H1 (cell line): ENCODE measurements at regions not wholly inside any gene's neighbourhood (a gene's known extent, or its start where the extent isn't known, plus 50 kb on each side); places are given as distances from the start of the nearest gene placed in this dataset.

ENCODE experiments used
- CTCF ChIA-PET: fragments of 300-600 bp; sonication (Branson Sonifier 250); formaldehyde crosslinking; loops from one replicate; lab custom pipeline; 2021; ENCODE audit not compliant: partially characterized antibody; lab: Charles Lee
- POLR2A ChIA-PET: fragments of 300-600 bp; sonication (Branson Sonifier 250); formaldehyde crosslinking; loops from one replicate; lab custom pipeline; 2021; ENCODE audit warnings: inconsistent platforms; ENCODE audit not compliant: partially characterized antibody; lab: Charles Lee
- DNase-seq, 2 experiments: peaks; one replicate each; pipeline versions ENCODE4 v3.0.0 to v3.0.0-alpha.2; 2010 to 2022; ENCODE audit warnings: low spot score in 2 of 2, low read depth in 1 of 2, mixed read lengths in 1 of 2
- FAIRE-seq: peaks from 2 replicates; lab custom pipeline; 2011; peaks lifted over from hg19 to GRCh38; lab: Jason Lieb, UNC
- H2AFZ ChIP-seq: 2 replicates; pipeline ENCODE4 v1.8.1; 2012; ENCODE audit warnings: low read length, inconsistent platforms
- H2AK5ac ChIP-seq: 2 replicates; pipeline ENCODE4 v1.6.1; 2013; ENCODE audit warnings: low read depth, low read length
- H2BK120ac ChIP-seq: replicated peaks from 2 replicates; pipeline ENCODE3; 2013; ENCODE audit warnings: low read depth, low read length, inconsistent platforms
- H2BK12ac ChIP-seq: 2 replicates; pipeline ENCODE4 v1.6.1; 2013; ENCODE audit warnings: low read depth, low read length
- H2BK15ac ChIP-seq: 2 replicates; pipeline ENCODE4 v1.6.1; 2013; ENCODE audit warnings: low read length
- H2BK20ac ChIP-seq: 2 replicates; pipeline ENCODE4 v1.6.1; 2013; ENCODE audit warnings: low read length
- H2BK5ac ChIP-seq: 2 replicates; pipeline ENCODE4 v1.6.1; 2013; ENCODE audit warnings: low read depth, low read length
- H3K14ac ChIP-seq: 2 replicates; pipeline ENCODE4 v1.6.1; 2013; ENCODE audit warnings: inconsistent platforms; ENCODE audit not compliant: insufficient read length
- H3K18ac ChIP-seq: 2 replicates; pipeline ENCODE4 v1.6.1; 2013; ENCODE audit warnings: low read length; ENCODE audit errors: extremely low read depth
- H3K23ac ChIP-seq: 2 replicates; pipeline ENCODE4 v1.6.1; 2013; ENCODE audit warnings: inconsistent platforms; ENCODE audit not compliant: insufficient read length
- H3K23me2 ChIP-seq: 2 replicates; pipeline ENCODE4 v1.6.1; 2013; ENCODE audit warnings: low read depth, low read length
- H3K27ac ChIP-seq: 2 replicates; pipeline ENCODE4 v1.6.1; 2011; ENCODE audit warnings: low read depth, low read length, inconsistent platforms
- H3K27me3 ChIP-seq, 4 experiments: replicated peaks in 1 of 4; 1 replicate in 1 of 4; 2 replicates in 3 of 4; pipeline versions ENCODE4 v1.6.1 to v1.8.1; 2011 to 2013; ENCODE audit warnings: low read length in 3 of 4, mild to moderate bottlenecking in 3 of 4, inconsistent platforms in 2 of 4, mixed read lengths in 2 of 4, moderate library complexity in 1 of 4; ENCODE audit not compliant: control insufficient read depth in 3 of 4, insufficient read depth in 3 of 4; ENCODE audit errors: extremely low read depth in 1 of 4
- H3K36me3 ChIP-seq, 4 experiments: 2 replicates each; pipeline versions ENCODE4 v1.6.1 to v1.8.1; 2011 to 2013; ENCODE audit warnings: mild to moderate bottlenecking in 4 of 4, low read length in 3 of 4, moderate library complexity in 2 of 4, control low read depth in 1 of 4, inconsistent platforms in 1 of 4; ENCODE audit not compliant: insufficient read depth in 4 of 4, control insufficient read depth in 2 of 4
- H3K4ac ChIP-seq: replicated peaks from 2 replicates; pipeline ENCODE3; 2013; ENCODE audit warnings: low read length, low read depth, mixed read lengths, inconsistent platforms; ENCODE audit not compliant: insufficient read length
- H3K4me1 ChIP-seq, 4 experiments: replicated peaks in 1 of 4; 1 replicate in 1 of 4; 2 replicates in 3 of 4; pipeline versions ENCODE4 v1.6.1 to v1.8.1; 2011 to 2013; ENCODE audit warnings: low read length in 3 of 4, inconsistent platforms in 2 of 4, mixed read lengths in 1 of 4; ENCODE audit not compliant: insufficient read depth in 4 of 4, control insufficient read depth in 3 of 4
- H3K4me2 ChIP-seq, 2 experiments: 2 replicates each; pipeline versions ENCODE4 v1.6.1 to v1.8.1; 2011 to 2013; ENCODE audit warnings: low read depth in 2 of 2, low read length in 2 of 2, control low read depth in 1 of 2, inconsistent platforms in 1 of 2, mild to moderate bottlenecking in 1 of 2; ENCODE audit not compliant: insufficient read depth in 1 of 2
- H3K4me3 ChIP-seq, 4 experiments: fragments of 200-600, 300-600 bp in 1 of 4; sonication (generic), shearing (Covaris generic), sonication (Bioruptor Twin) in 1 of 4; 2 replicates each; pipeline versions ENCODE4 v1.5.1 to v1.8.1; 2011 to 2016; ENCODE audit warnings: low read length in 4 of 4, low read depth in 3 of 4, control low read depth in 2 of 4, inconsistent platforms in 2 of 4, mild to moderate bottlenecking in 2 of 4, mixed read lengths in 1 of 4, moderate library complexity in 1 of 4; ENCODE audit not compliant: insufficient read depth in 2 of 4; ENCODE audit errors: extremely low read depth in 1 of 4
- H3K56ac ChIP-seq: replicated peaks from 2 replicates; pipeline ENCODE3; 2013; ENCODE audit warnings: low read depth, mild to moderate bottlenecking, mixed read lengths, low read length, inconsistent platforms; ENCODE audit not compliant: insufficient read length
- H3K79me1 ChIP-seq: 2 replicates; pipeline ENCODE4 v1.6.1; 2013; ENCODE audit warnings: low read depth, low read length, control low read depth
- H3K79me2 ChIP-seq, 2 experiments: 2 replicates each; pipeline versions ENCODE4 v1.6.1 to v1.8.1; 2012 to 2013; ENCODE audit warnings: low read length in 2 of 2, mild to moderate bottlenecking in 2 of 2, inconsistent platforms in 1 of 2; ENCODE audit not compliant: insufficient read depth in 2 of 2, control insufficient read depth in 1 of 2
- H3K9ac ChIP-seq, 4 experiments: replicated peaks in 1 of 4; 1 replicate in 1 of 4; 2 replicates in 3 of 4; pipeline versions ENCODE4 v1.6.1 to v1.8.1; 2011 to 2013; ENCODE audit warnings: low read depth in 3 of 4, low read length in 3 of 4, control low read depth in 2 of 4, mild to moderate bottlenecking in 2 of 4, moderate library complexity in 2 of 4, inconsistent platforms in 1 of 4; ENCODE audit errors: extremely low read depth in 1 of 4
- H3K9me3 ChIP-seq, 2 experiments: 2 replicates each; pipeline versions ENCODE4 v1.6.1 to v1.8.1; 2012 to 2013; ENCODE audit warnings: mild to moderate bottlenecking in 2 of 2, moderate library complexity in 2 of 2, control low read depth in 1 of 2, inconsistent platforms in 1 of 2, low read depth in 1 of 2, low read length in 1 of 2, mixed read lengths in 1 of 2; ENCODE audit not compliant: insufficient read depth in 2 of 2
- H4K20me1 ChIP-seq, 2 experiments: replicated peaks in 1 of 2; 2 replicates each; pipeline versions ENCODE3 to v1.8.1; 2011 to 2013; ENCODE audit warnings: inconsistent platforms in 2 of 2, low read length in 2 of 2, mild to moderate bottlenecking in 1 of 2; ENCODE audit not compliant: insufficient read depth in 2 of 2, control insufficient read depth in 1 of 2
- H4K5ac ChIP-seq: 2 replicates; pipeline ENCODE4 v1.6.1; 2013; ENCODE audit warnings: low read length, low read depth, mixed read lengths, inconsistent platforms; ENCODE audit not compliant: insufficient read length
- H4K8ac ChIP-seq: 2 replicates; pipeline ENCODE4 v1.8.0; 2013; ENCODE audit warnings: mild to moderate bottlenecking, moderate library complexity, low read length, inconsistent platforms; ENCODE audit not compliant: insufficient read depth; ENCODE audit errors: extremely low read depth
- H4K91ac ChIP-seq: replicated peaks from 2 replicates; pipeline ENCODE3; 2013; ENCODE audit warnings: low read length, mixed read lengths, inconsistent platforms; ENCODE audit not compliant: insufficient read length
- CTBP2 ChIP-seq: IDR thresholded peaks from 2 replicates; pipeline ENCODE4 v1.7.0; 2011; ENCODE audit warnings: borderline replicate concordance, mild to moderate bottlenecking, moderate library complexity, mixed read lengths, low read length; ENCODE audit not compliant: insufficient read depth, insufficient read length
- KDM4A ChIP-seq: IDR thresholded peaks from one replicate; pipeline ENCODE4 v1.7.1; 2012; ENCODE audit warnings: low read depth, mild to moderate bottlenecking, moderate library complexity, low read length, inconsistent platforms; ENCODE audit not compliant: severe bottlenecking
- RAD21 ChIP-seq, 2 experiments: IDR thresholded peaks in 1 of 2; conservative IDR thresholded peaks in 1 of 2; 2 replicates each; pipeline ENCODE4 v1.6.1; 2011; ENCODE audit warnings: low read depth in 2 of 2, low read length in 2 of 2, improper control_type of control experiment in 1 of 2, inconsistent platforms in 1 of 2, mild to moderate bottlenecking in 1 of 2, moderate library complexity in 1 of 2
- RBBP5 ChIP-seq: IDR thresholded peaks from 2 replicates; pipeline ENCODE4 v1.7.1; 2012; ENCODE audit warnings: low read depth, mild to moderate bottlenecking, inconsistent platforms, low read length, moderate library complexity, borderline replicate concordance
- SUZ12 ChIP-seq: fragments of 200-600 bp; sonication (generic); IDR thresholded peaks from 2 replicates; pipeline ENCODE4 v1.6.1; 2012; ENCODE audit warnings: mild to moderate bottlenecking, inconsistent platforms, low read length, moderate library complexity, mixed read lengths
- WGBS, 2 experiments: shearing (Covaris generic) in 1 of 2; methylation state at CpG; one replicate each; pipeline versions ENCODE4 v1.1.6 to v1.1.7; 2013 to 2015; ENCODE audit warnings: low lambda C conversion rate in 2 of 2, mixed read lengths in 2 of 2, inconsistent platforms in 1 of 2, low coverage in 1 of 2, missing lambda C conversion rate in 1 of 2; ENCODE audit not compliant: insufficient replicate concordance in 2 of 2, insufficient coverage in 1 of 2, insufficient read length in 1 of 2; ENCODE audit errors: extremely low coverage in 1 of 2, missing lambda C conversion rate in 1 of 2; 5-methylcytosine and 5-hydroxymethylcytosine counted together

- POLR2A ChIA-PET: no interaction called here
- Histone ChIP-seq H2BK20ac (no peak overlapping the region), H4K91ac (no peak overlapping the region), H3K4me1 (peaks cover 1 to 3% (median 3%) of the 10 kb centered on the region in 4 experiments; a peak in 3 of 7 replicates), H2AFZ (no peak overlapping the region), H2AK5ac (no peak overlapping the region), H3K4me3 (no peak overlapping the region), H2BK15ac (no peak overlapping the region), H3K36me3 (peaks cover 0 to 5% (median 0%) of the 10 kb centered on the region in 4 experiments; a peak in 1 of 8 replicates), H3K79me1 (no peaks in the 10 kb centered on the region), H3K4ac (no peak overlapping the region), H4K5ac (no peak overlapping the region), H3K4me2 (no peak overlapping the region), H3K79me2 (no peaks in the 10 kb centered on the region), H3K56ac (no peak overlapping the region), H4K20me1 (no peaks in the 10 kb centered on the region), H2BK12ac (no peak overlapping the region)
- no peak for DNase-seq
- TF ChIP-seq CTBP2 (no peak), KDM4A (no peak), RAD21 (IDR thresholded peaks at IDR 0.05 in 1 of 2, conservative IDR thresholded peaks at IDR 0.05 in 1 of 2; ENCODE audit: low read depth in 2 of 2, low read length in 2 of 2) (no peak), RBBP5 (no peak), SUZ12 (no peak)
- TF ChIP-seq, all 59 proteins: peak for 0
- FAIRE-seq: no peak
- Histone ChIP-seq H3K23ac (no peak overlapping the region), H3K23me2 (no peaks in the 10 kb centered on the region), H3K27me3 (no peaks in the 10 kb centered on the region), H2BK5ac (no peak overlapping the region), H3K18ac (no peak overlapping the region), H3K9ac (no peak overlapping the region), H3K27ac (no peak overlapping the region), H3K9me3 (peaks cover 28 to 42% of the 10 kb centered on the region in 2 experiments), H3K14ac (no peak overlapping the region), H2BK120ac (no peak overlapping the region), H4K8ac (no peak overlapping the region)
- CTCF ChIA-PET: no interaction called here
- WGBS, 2 experiments: 63% methylated on average over 1 of the region's 1 CpG; no CpG with 5 or more reads in 1 of the 2 experiments
Observed at GRCh38 chr12:46046436-46046835, 56.1 kb upstream of the SCAF11 start.
